SKM-1 (cell line): ENCODE measurements at regions not wholly inside any gene's neighbourhood (a gene's known extent, or its start where the extent isn't known, plus 50 kb on each side); places are given as distances from the start of the nearest gene placed in this dataset.
A peak's percentile ranks its signal among the peaks of the same experiment; 100 is the strongest.
"Not testable (repeated sequence)": the region's sequence is repeated elsewhere in the genome, so short reads cannot be mapped to it uniquely, and the experiment has no call there.

Experiments used
- DNase-seq: peaks from one replicate; lab custom pipeline; 2025; ENCODE audit not compliant: unreplicated experiment; lab: John Stamatoyannopoulos, UW

- DNase-seq, result no peak
Measured at GRCh38 chr2:154961676-154962075, 263.2 kb downstream of the KCNJ3 start.

- DNase-seq, result no peak
Measured at GRCh38 chr2:154960802-154961583, 262.5 kb downstream of the KCNJ3 start.

GRCh38 chr2:154952346-154952980, 254.0 kb downstream of the KCNJ3 start:
- no peak for DNase-seq

- not testable (repeated sequence) for DNase-seq
Measured at GRCh38 chr2:154947416-154947815, 248.9 kb downstream of the KCNJ3 start.

- DNase-seq, result no peak
Measured at GRCh38 chr2:154945984-154946383, 247.5 kb downstream of the KCNJ3 start.

GRCh38 chr2:154941379-154941778, 242.9 kb downstream of the KCNJ3 start:
- DNase-seq, result no peak

- no peak for DNase-seq
Measured at GRCh38 chr2:154934213-154934612, 235.7 kb downstream of the KCNJ3 start.

GRCh38 chr2:154924531-154924930, 226.0 kb downstream of the KCNJ3 start:
- DNase-seq, result no peak

- DNase-seq, result peak; percentile 76
Measured at GRCh38 chr2:154914561-154914960, 216.1 kb downstream of the KCNJ3 start.

- DNase-seq, result no peak
Measured at GRCh38 chr2:154912215-154912614, 213.7 kb downstream of the KCNJ3 start.

- DNase-seq, result no peak
Measured at GRCh38 chr2:154911729-154912128, 213.2 kb downstream of the KCNJ3 start.

- DNase-seq, result no peak
Measured at GRCh38 chr2:154910701-154911100, 212.2 kb downstream of the KCNJ3 start.

- no peak for DNase-seq
Measured at GRCh38 chr2:154908327-154908726, 209.8 kb downstream of the KCNJ3 start.
